IMR-90 (cell line): ENCODE measurements at regions not wholly inside any gene's neighbourhood (a gene's known extent, or its start where the extent isn't known, plus 50 kb on each side); places are given as distances from the start of the nearest gene placed in this dataset.

Experiments
- ATAC-seq: fragments of 200-7000 bp; cut with Tn5 transposase; 2 replicates; pipeline ENCODE4 v1.9.1; 2020; ENCODE audit warnings: low read depth, mild to moderate bottlenecking, moderate library complexity
- BruUV-seq: library from RNA; stranded (reverse); fragments of 400-500 nt; replicated peaks from 2 replicates; lab custom pipeline; 2021; lab: Mats Ljungman, UMichigan
- CTCF ChIA-PET: fragments of 300-600 bp; formaldehyde crosslinking; extraction: SDS; loops from one replicate; lab custom pipeline; 2021; ENCODE audit warnings: antibody characterized with exemption; lab: Yijun Ruan, JAX
- POLR2A ChIA-PET: fragments of 300-600 bp; sonication (Branson Sonifier 250); formaldehyde crosslinking; loops from one replicate; lab custom pipeline; 2022; ENCODE audit warnings: antibody characterized with exemption; ENCODE audit not compliant: unreplicated experiment; lab: Charles Lee
- DNase-seq: peaks from one replicate; pipeline ENCODE4 v3.0.0; 2013
- H2AFZ ChIP-seq: replicated peaks from 2 replicates; pipeline ENCODE3; 2013; ENCODE audit warnings: low read length, mild to moderate bottlenecking; ENCODE audit not compliant: poor library complexity
- H2AK5ac ChIP-seq: 2 replicates; pipeline ENCODE4 v1.6.1; 2013; ENCODE audit warnings: low read depth, low read length, inconsistent platforms
- H2AK9ac ChIP-seq: replicated peaks from 2 replicates; pipeline ENCODE3; 2013; ENCODE audit warnings: mild to moderate bottlenecking, low read depth, low read length, moderate library complexity; ENCODE audit not compliant: poor library complexity
- H2BK120ac ChIP-seq: 2 replicates; pipeline ENCODE4 v1.6.1; 2013; ENCODE audit warnings: low read depth, low read length, inconsistent platforms
- H2BK15ac ChIP-seq: 3 replicates; pipeline ENCODE4 v1.6.1; 2013; ENCODE audit warnings: low read depth, low read length, inconsistent platforms
- H2BK20ac ChIP-seq: 2 replicates; pipeline ENCODE4 v1.6.1; 2013; ENCODE audit warnings: low read depth, mild to moderate bottlenecking, inconsistent platforms, low read length, moderate library complexity
- H2BK5ac ChIP-seq: 2 replicates; pipeline ENCODE4 v1.6.1; 2013; ENCODE audit warnings: mild to moderate bottlenecking, low read depth, low read length, inconsistent platforms; ENCODE audit not compliant: poor library complexity, severe bottlenecking
- H3K14ac ChIP-seq: replicated peaks from 2 replicates; pipeline ENCODE4 v1.6.1; 2013; ENCODE audit warnings: low read depth, low read length, inconsistent platforms
- H3K18ac ChIP-seq: 2 replicates; pipeline ENCODE4 v1.6.1; 2013; ENCODE audit warnings: low read depth, low read length, control low read depth
- H3K23ac ChIP-seq: 2 replicates; pipeline ENCODE4 v1.6.1; 2013; ENCODE audit warnings: low read depth, low read length, inconsistent platforms
- H3K27ac ChIP-seq: 2 replicates; pipeline ENCODE4 v1.5.1; 2013; ENCODE audit warnings: mild to moderate bottlenecking, control low read depth, low read length; ENCODE audit not compliant: insufficient read depth
- H3K27me3 ChIP-seq: 2 replicates; pipeline ENCODE4 v1.6.1; 2013; ENCODE audit warnings: low read length; ENCODE audit not compliant: control insufficient read depth, insufficient read depth
- H3K36me3 ChIP-seq: 2 replicates; pipeline ENCODE4 v1.6.1; 2013; ENCODE audit warnings: low read length, mixed read lengths; ENCODE audit not compliant: control insufficient read depth, insufficient read depth
- H3K4ac ChIP-seq: 2 replicates; pipeline ENCODE4 v1.6.1; 2013; ENCODE audit warnings: low read depth, low read length, inconsistent platforms
- H3K4me1 ChIP-seq: 2 replicates; pipeline ENCODE4 v1.6.1; 2013; ENCODE audit warnings: low read length, mixed read lengths; ENCODE audit not compliant: control insufficient read depth, insufficient read depth
- H3K4me2 ChIP-seq: 2 replicates; pipeline ENCODE4 v1.6.1; 2013; ENCODE audit warnings: low read depth, mild to moderate bottlenecking, control low read depth, low read length, moderate library complexity
- H3K4me3 ChIP-seq: 2 replicates; pipeline ENCODE4 v1.5.1; 2013; ENCODE audit warnings: low read depth, mild to moderate bottlenecking, control low read depth, low read length, moderate library complexity; ENCODE audit not compliant: insufficient read depth
- H3K56ac ChIP-seq: 2 replicates; pipeline ENCODE4 v1.6.1; 2013; ENCODE audit warnings: low read length, inconsistent platforms; ENCODE audit not compliant: insufficient read depth; ENCODE audit errors: extremely low read depth
- H3K79me1 ChIP-seq, 2 experiments: 2 replicates each; pipeline ENCODE4 v1.6.1; 2013; ENCODE audit warnings: low read length in 2 of 2, inconsistent platforms in 1 of 2, low read depth in 1 of 2
- H3K9ac ChIP-seq: 2 replicates; pipeline ENCODE4 v1.6.1; 2013; ENCODE audit warnings: low read depth, low read length, control low read depth
- H3K9me1 ChIP-seq: 2 replicates; pipeline ENCODE4 v1.6.1; 2013; ENCODE audit warnings: low read length, inconsistent platforms; ENCODE audit not compliant: insufficient read depth
- H3K9me3 ChIP-seq: 2 replicates; pipeline ENCODE4 v1.6.1; 2013; ENCODE audit warnings: low read length; ENCODE audit not compliant: control insufficient read depth, insufficient read depth
- H4K20me1 ChIP-seq: 2 replicates; pipeline ENCODE4 v1.6.1; 2013; ENCODE audit warnings: low read length, inconsistent platforms; ENCODE audit not compliant: insufficient read depth
- H4K5ac ChIP-seq: 2 replicates; pipeline ENCODE4 v1.6.1; 2013; ENCODE audit warnings: mild to moderate bottlenecking, low read depth, low read length, control low read depth
- H4K8ac ChIP-seq, 2 experiments: 2 replicates each; pipeline ENCODE4 v1.6.1; 2013; ENCODE audit warnings: low read depth in 2 of 2, low read length in 2 of 2, control low read depth in 1 of 2, inconsistent platforms in 1 of 2
- H4K91ac ChIP-seq: 2 replicates; pipeline ENCODE4 v1.6.1; 2013; ENCODE audit warnings: low read depth, low read length, inconsistent platforms; ENCODE audit not compliant: insufficient read depth
- CEBPB ChIP-seq: IDR thresholded peaks from 2 replicates; pipeline ENCODE4 v1.6.1; 2012; ENCODE audit warnings: low read depth, low read length, improper control_type of control experiment
- ELK1 ChIP-seq: fragments of 150-350 bp; IDR thresholded peaks from 2 replicates; pipeline ENCODE4 v1.6.1; 2016; ENCODE audit warnings: low read depth, mild to moderate bottlenecking, low read length, moderate library complexity, borderline replicate concordance
- MAFK ChIP-seq: IDR thresholded peaks from 2 replicates; pipeline ENCODE4 v1.6.1; 2012; ENCODE audit warnings: low read depth, low read length, improper control_type of control experiment
- MAZ ChIP-seq: IDR thresholded peaks from 2 replicates; pipeline ENCODE4 v1.6.1; 2012; ENCODE audit warnings: low read depth, mild to moderate bottlenecking, low read length, improper control_type of control experiment, moderate library complexity, borderline replicate concordance
- MXI1 ChIP-seq: IDR thresholded peaks from 2 replicates; pipeline ENCODE4 v1.6.1; 2012; ENCODE audit warnings: low read depth, mild to moderate bottlenecking, low read length, moderate library complexity, borderline replicate concordance
- POLR2A ChIP-seq: IDR thresholded peaks from 2 replicates; pipeline ENCODE4 v1.6.1; 2012; ENCODE audit warnings: mild to moderate bottlenecking, low read depth, low read length
- SMC3 ChIP-seq: fragments of 150-350 bp; IDR thresholded peaks from 2 replicates; pipeline ENCODE4 v1.6.1; 2016; ENCODE audit warnings: low read depth, mild to moderate bottlenecking, antibody characterized with exemption, low read length, moderate library complexity
- WGBS, 2 experiments: methylation state at CpG; one replicate each; pipeline versions ENCODE4 v1.1.5 to v1.1.7; 2013; ENCODE audit warnings: missing lambda C conversion rate in 2 of 2; ENCODE audit not compliant: insufficient read length in 1 of 2; ENCODE audit errors: extremely low coverage in 2 of 2; 5-methylcytosine and 5-hydroxymethylcytosine counted together
- dilution Hi-C: fragments of 300-500 bp; cut with HindIII; formaldehyde crosslinking; loops from one replicate; pipeline ENCODE4 v1.14.3; 2018; ENCODE audit warnings: low sequenced_read_pairs; ENCODE audit not compliant: unreplicated experiment
- in situ Hi-C: fragments of 300-500 bp; cut with MboI; formaldehyde crosslinking; loops from 3 replicates; pipeline ENCODE4 v1.14.3; 2019; ENCODE audit warnings: low sequenced_read_pairs, inconsistent platforms, mixed read lengths
- intact Hi-C: fragments of 100-400 bp; cut with micrococcal nuclease; formaldehyde crosslinking; loops from 2 replicates; pipeline ENCODE4 v1.10.0; 2022
- TF ChIP-seq, protein P1 (sequence below): conservative IDR thresholded peaks from 2 replicates; pipeline ENCODE4 v1.5.1; 2012; ENCODE audit warnings: mild to moderate bottlenecking, low read depth, low read length, improper control_type of control experiment

GRCh38 chr15:91704343-91704742 is 149.2 kb upstream of the SLCO3A1 start:
- no peak overlapping the region for H3K4me2 ChIP-seq
- DNase-seq (no peak), ATAC-seq (no peak)
- H2AK9ac ChIP-seq, result no peak overlapping the region
- H2BK5ac ChIP-seq, result no peak overlapping the region
- H3K4me3 ChIP-seq, result no peak overlapping the region
- H3K4me1 ChIP-seq, result no peaks in the 10 kb centered on the region
- no peaks in the 10 kb centered on the region for H3K27me3 ChIP-seq
- no peak overlapping the region for H4K91ac ChIP-seq
- H3K27ac ChIP-seq, result no peak overlapping the region
- intact Hi-C loops (loop anchor here (10.0 kb wide), 1 partner anchor 1010 kb away; no protein-coding TSS in a partner anchor), in situ Hi-C loops (loop anchor here (10.0 kb wide), 1 partner anchor 370 kb away; no protein-coding TSS in a partner anchor), dilution Hi-C loops (no loop called here)
- no peaks in the 10 kb centered on the region for H3K36me3 ChIP-seq
- ChIA-PET CTCF (no interaction called here), POLR2A (no interaction called here)
- H2BK20ac ChIP-seq, result no peak overlapping the region
- H3K4ac ChIP-seq, result no peak overlapping the region
- no peak overlapping the region for H2BK15ac ChIP-seq
- no peak overlapping the region for H3K18ac ChIP-seq
- no peak overlapping the region for H3K56ac ChIP-seq
- H4K8ac ChIP-seq, result no peak overlapping the region
- no peak overlapping the region for H2BK120ac ChIP-seq
- BruUV-seq, result no TSS peak
- no CpG with 5 or more reads among the region's 5 CpGs for WGBS, 2 experiments
- H4K20me1 ChIP-seq, result no peaks in the 10 kb centered on the region
- H3K14ac ChIP-seq, result no peak overlapping the region
- no peak for TF ChIP-seq ELK1
- TF ChIP-seq MAFK, result no peak
- TF ChIP-seq MAZ, result no peak
- TF ChIP-seq MXI1, result no peak
- no peak for TF ChIP-seq POLR2A
- TF ChIP-seq, protein P1, sequence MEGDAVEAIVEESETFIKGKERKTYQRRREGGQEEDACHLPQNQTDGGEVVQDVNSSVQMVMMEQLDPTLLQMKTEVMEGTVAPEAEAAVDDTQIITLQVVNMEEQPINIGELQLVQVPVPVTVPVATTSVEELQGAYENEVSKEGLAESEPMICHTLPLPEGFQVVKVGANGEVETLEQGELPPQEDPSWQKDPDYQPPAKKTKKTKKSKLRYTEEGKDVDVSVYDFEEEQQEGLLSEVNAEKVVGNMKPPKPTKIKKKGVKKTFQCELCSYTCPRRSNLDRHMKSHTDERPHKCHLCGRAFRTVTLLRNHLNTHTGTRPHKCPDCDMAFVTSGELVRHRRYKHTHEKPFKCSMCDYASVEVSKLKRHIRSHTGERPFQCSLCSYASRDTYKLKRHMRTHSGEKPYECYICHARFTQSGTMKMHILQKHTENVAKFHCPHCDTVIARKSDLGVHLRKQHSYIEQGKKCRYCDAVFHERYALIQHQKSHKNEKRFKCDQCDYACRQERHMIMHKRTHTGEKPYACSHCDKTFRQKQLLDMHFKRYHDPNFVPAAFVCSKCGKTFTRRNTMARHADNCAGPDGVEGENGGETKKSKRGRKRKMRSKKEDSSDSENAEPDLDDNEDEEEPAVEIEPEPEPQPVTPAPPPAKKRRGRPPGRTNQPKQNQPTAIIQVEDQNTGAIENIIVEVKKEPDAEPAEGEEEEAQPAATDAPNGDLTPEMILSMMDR, result no peak
- TF ChIP-seq CEBPB, result no peak
- TF ChIP-seq SMC3, result no peak
- H4K5ac ChIP-seq, result no peak overlapping the region
- H3K23ac ChIP-seq, result no peak overlapping the region
- H3K9me3 ChIP-seq, result no peaks in the 10 kb centered on the region
- no peak overlapping the region for H2AK5ac ChIP-seq
- no peaks in the 10 kb centered on the region for H3K9me1 ChIP-seq
- H3K9ac ChIP-seq, result no peak overlapping the region
- no peaks in the 10 kb centered on the region for H3K79me1 ChIP-seq
- H2AFZ ChIP-seq, result no peak overlapping the region
